ENCODE measurements at regions not wholly inside any gene's neighbourhood (a gene's known extent, or its start where the extent isn't known, plus 50 kb on each side); places are given as distances from the start of the nearest gene placed in this dataset.

GRCh38 chr16:17617021-17617552, 146.3 kb upstream of the XYLT1 start:
- intact Hi-C loops (cut with DNase I) = no loop called here
- no peaks in the 10 kb centered on the region for H3K9me3 ChIP-seq
- 91% methylated on average over 4 of the region's 4 CpGs for WGBS
- DNase-seq (ENCODE audit: extremely low spot score) = no peak
- H3K36me3 ChIP-seq = no peaks in the 10 kb centered on the region
- H3K4me1 ChIP-seq = no peaks in the 10 kb centered on the region
- H3K27me3 ChIP-seq = no peaks in the 10 kb centered on the region
- no peak overlapping the region for H3K4me3 ChIP-seq
- TF ChIP-seq EP300 (IDR thresholded peaks at IDR 0.05) = no peak
- no peak for TF ChIP-seq CTCF (IDR thresholded peaks at IDR 0.05)
- no peak for TF ChIP-seq POLR2AphosphoS5 (IDR thresholded peaks at IDR 0.05)
- no peak for TF ChIP-seq POLR2A (IDR thresholded peaks at IDR 0.05; ENCODE audit: low read depth)
- no peak overlapping the region for H3K27ac ChIP-seq (replicated peaks in 1 of 4)

GRCh38 chr16:17612336-17612735, 141.6 kb upstream of the XYLT1 start:
- intact Hi-C loops (cut with DNase I) = no loop called here
- Histone ChIP-seq H3K36me3 (no peaks in the 10 kb centered on the region), H3K9me3 (no peaks in the 10 kb centered on the region), H3K27me3 (no peaks in the 10 kb centered on the region), H3K4me3 (no peak overlapping the region), H3K27ac (replicated peaks in 1 of 4) (no peak overlapping the region), H3K4me1 (peaks cover 0 to 6% (median 2%) of the 10 kb centered on the region in 4 donors)
- no peak for DNase-seq (ENCODE audit: extremely low spot score)
- TF ChIP-seq POLR2AphosphoS5 (IDR thresholded peaks at IDR 0.05) (no peak), CTCF (IDR thresholded peaks at IDR 0.05) (no peak), POLR2A (IDR thresholded peaks at IDR 0.05; ENCODE audit: low read depth) (no peak), EP300 (IDR thresholded peaks at IDR 0.05) (no peak)
- WGBS = 60% methylated on average over 3 of the region's 3 CpGs

- intact Hi-C loops (cut with DNase I) = no loop called here
- peaks cover 0 to 7% (median 2%) of the 10 kb centered on the region in 4 donors for H3K4me1 ChIP-seq
- WGBS = 47% methylated on average over 6 of the region's 6 CpGs
- no peak overlapping the region for H3K27ac ChIP-seq (replicated peaks in 1 of 4)
- TF ChIP-seq POLR2A (IDR thresholded peaks at IDR 0.05; ENCODE audit: low read depth) = no peak
- no peak for TF ChIP-seq CTCF (IDR thresholded peaks at IDR 0.05)
- no peak for TF ChIP-seq EP300 (IDR thresholded peaks at IDR 0.05)
- TF ChIP-seq POLR2AphosphoS5 (IDR thresholded peaks at IDR 0.05) = no peak
- H3K27me3 ChIP-seq = peaks cover 0 to 6% (median 0%) of the 10 kb centered on the region in 4 donors
- no peak for DNase-seq (ENCODE audit: extremely low spot score)
- no peak overlapping the region for H3K4me3 ChIP-seq
- H3K9me3 ChIP-seq = no peaks in the 10 kb centered on the region
- H3K36me3 ChIP-seq = no peaks in the 10 kb centered on the region
Measured at GRCh38 chr16:17607609-17608008, 136.8 kb upstream of the XYLT1 start.

GRCh38 chr16:17607075-17607509, 136.3 kb upstream of the XYLT1 start:
- Histone ChIP-seq H3K9me3 (no peaks in the 10 kb centered on the region), H3K4me3 (no peak overlapping the region), H3K36me3 (no peaks in the 10 kb centered on the region), H3K27me3 (peaks cover 0 to 6% (median 0%) of the 10 kb centered on the region in 4 donors), H3K27ac (replicated peaks in 1 of 4) (no peak overlapping the region), H3K4me1 (peaks cover 0 to 7% (median 2%) of the 10 kb centered on the region in 4 donors)
- 42% methylated on average over 4 of the region's 4 CpGs for WGBS
- DNase-seq (ENCODE audit: extremely low spot score) = no peak
- intact Hi-C loops (cut with DNase I) = no loop called here
- TF ChIP-seq POLR2A (IDR thresholded peaks at IDR 0.05; ENCODE audit: low read depth) (no peak), POLR2AphosphoS5 (IDR thresholded peaks at IDR 0.05) (no peak), EP300 (IDR thresholded peaks at IDR 0.05) (no peak), CTCF (IDR thresholded peaks at IDR 0.05) (no peak)

GRCh38 chr16:17606460-17606859, 135.7 kb upstream of the XYLT1 start:
- no peaks in the 10 kb centered on the region for H3K9me3 ChIP-seq
- intact Hi-C loops (cut with DNase I) = no loop called here
- no peak for DNase-seq (ENCODE audit: extremely low spot score)
- H3K27me3 ChIP-seq = peaks cover 0 to 6% (median 0%) of the 10 kb centered on the region in 4 donors
- no peak overlapping the region for H3K4me3 ChIP-seq
- H3K27ac ChIP-seq (replicated peaks in 1 of 4) = no peak overlapping the region
- peaks cover 0 to 7% (median 2%) of the 10 kb centered on the region in 4 donors for H3K4me1 ChIP-seq
- TF ChIP-seq EP300 (IDR thresholded peaks at IDR 0.05) = no peak
- no peak for TF ChIP-seq CTCF (IDR thresholded peaks at IDR 0.05)
- no peak for TF ChIP-seq POLR2A (IDR thresholded peaks at IDR 0.05; ENCODE audit: low read depth)
- TF ChIP-seq POLR2AphosphoS5 (IDR thresholded peaks at IDR 0.05) = no peak
- H3K36me3 ChIP-seq = no peaks in the 10 kb centered on the region
- 9% methylated on average over 1 of the region's 1 CpG for WGBS
